Adrenal gland (tissue), 9 donors: ENCODE measurements at regions not wholly inside any gene's neighbourhood (a gene's known extent, or its start where the extent isn't known, plus 50 kb on each side); places are given as distances from the start of the nearest gene placed in this dataset.

ENCODE experiments used
- DNase-seq, 7 donors: peaks; one replicate each; pipeline ENCODE4 v3.0.0-alpha.2; 2019 to 2020
- H3K27ac ChIP-seq, 5 donors: fragments of 200-600 bp; sonication (generic) in 4 of 5; 1 replicate in 3 of 5; 2 replicates in 2 of 5; pipeline versions ENCODE4 v1.5.1 to v1.8.0; 2016 to 2020; ENCODE audit warnings: mild to moderate bottlenecking in 1 of 5
- H3K27me3 ChIP-seq: fragments of 200-600 bp; 2 replicates; pipeline ENCODE4 v1.8.0; 2021
- H3K36me3 ChIP-seq, 2 donors: fragments of 200-600 bp; replicated peaks in 1 of 2; 1 replicate in 1 of 2; 2 replicates in 1 of 2; pipeline versions ENCODE4 v1.5.1 to v1.8.0; 2018 to 2022
- H3K4me1 ChIP-seq, 2 donors: fragments of 200-600 bp; replicated peaks in 1 of 2; 1 replicate in 1 of 2; 2 replicates in 1 of 2; pipeline versions ENCODE4 v1.5.1 to v1.8.0; 2018 to 2021
- H3K4me3 ChIP-seq, 4 donors: fragments of 200-600 bp; sonication (generic) in 3 of 4; one replicate each; pipeline ENCODE4 v1.5.1; 2016 to 2018
- H3K9me3 ChIP-seq, 3 donors: fragments of 200-600 bp; sonication (generic) in 1 of 3; replicated peaks in 1 of 3; 1 replicate in 2 of 3; 2 replicates in 1 of 3; pipeline versions ENCODE4 v1.5.1 to v1.8.0; 2016 to 2021
- CTCF ChIP-seq, 6 experiments: fragments of 450-650 bp in 4 of 6; fragments of 200-600 bp in 2 of 6; sonication (generic) in 1 of 6; IDR thresholded peaks; 1 replicate in 5 of 6; 2 replicates in 1 of 6; pipeline versions ENCODE4 v1.5.1 to v1.8.0; 2016 to 2021; ENCODE audit warnings: antibody characterized with exemption in 6 of 6, mild to moderate bottlenecking in 2 of 6, moderate library complexity in 1 of 6
- POLR2A ChIP-seq, 2 donors: fragments of 450-650 bp; IDR thresholded peaks; one replicate each; pipeline ENCODE4 v1.6.1; 2017; ENCODE audit warnings: antibody characterized with exemption in 2 of 2, mild to moderate bottlenecking in 2 of 2, moderate library complexity in 1 of 2
- WGBS, 4 donors: extraction: QIAGEN DNeasy Blood & Tissue Kit in 2 of 4; methylation state at CpG; one replicate each; pipeline versions ENCODE4 v1.1.5 to v1.1.7; 2013 to 2017; 5-methylcytosine and 5-hydroxymethylcytosine counted together
- intact Hi-C, 2 donors: fragments of 100-400 bp; cut with DNase I; formaldehyde crosslinking; loops; one replicate each; pipeline versions ENCODE4 v1.14.1 to v1.15.0; 2022 to 2023
- donor health status: healthy with polysubstance abuse.
- donor health status: Bipolar disorder and iron deficiency.
- donor health status: DM: yes; HTN: yes; CAD: no.
- donor health status: DM: no; HTN: no; CAD: no.
- donor health status: DM: no; HTN: no; CAD: no.

GRCh38 chr9:116015855-116016254 lies 137.7 kb upstream of the PAPPA start:
- intact Hi-C loops, result no loop called here
- H3K36me3 ChIP-seq, result no peaks in the 10 kb centered on the region
- no peak for DNase-seq

GRCh38 chr9:116020146-116020545 lies 133.4 kb upstream of the PAPPA start:
- WGBS, 4 donors, result 46 to 73% (median 62%) methylated on average over 1 of the region's 1 CpG
- no peak for DNase-seq
- no peaks in the 10 kb centered on the region for H3K36me3 ChIP-seq

More at GRCh38 chr9:116015855-116016254, 137.7 kb upstream of the PAPPA start:
- H3K27me3 ChIP-seq, result no peaks in the 10 kb centered on the region
- H3K9me3 ChIP-seq, result no peaks in the 10 kb centered on the region
- H3K4me1 ChIP-seq, result no peaks in the 10 kb centered on the region
- TF ChIP-seq POLR2A (IDR thresholded peaks at IDR 0.05) (no peak), CTCF (IDR thresholded peaks at IDR 0.05) (no peak)
- H3K27ac ChIP-seq, result no peak overlapping the region
- no peak overlapping the region for H3K4me3 ChIP-seq

GRCh38 chr9:116020801-116021200 lies 132.8 kb upstream of the PAPPA start:
- H3K9me3 ChIP-seq, result no peaks in the 10 kb centered on the region
- H3K4me1 ChIP-seq, result no peaks in the 10 kb centered on the region
- TF ChIP-seq CTCF (IDR thresholded peaks at IDR 0.05), result no peak
- TF ChIP-seq POLR2A (IDR thresholded peaks at IDR 0.05), result no peak
- intact Hi-C loops, result no loop called here
- H3K36me3 ChIP-seq, result no peaks in the 10 kb centered on the region
- no peak overlapping the region for H3K27ac ChIP-seq
- H3K4me3 ChIP-seq, result no peak overlapping the region
- H3K27me3 ChIP-seq, result no peaks in the 10 kb centered on the region
- no peak for DNase-seq

More at GRCh38 chr9:116020146-116020545, 133.4 kb upstream of the PAPPA start:
- no peak overlapping the region for H3K27ac ChIP-seq
- no peak overlapping the region for H3K4me3 ChIP-seq
- TF ChIP-seq POLR2A (IDR thresholded peaks at IDR 0.05) (no peak), CTCF (IDR thresholded peaks at IDR 0.05) (no peak)
- H3K9me3 ChIP-seq, result no peaks in the 10 kb centered on the region
- no peaks in the 10 kb centered on the region for H3K27me3 ChIP-seq
- intact Hi-C loops, result no loop called here
- no peaks in the 10 kb centered on the region for H3K4me1 ChIP-seq

GRCh38 chr9:116027096-116027495 lies 126.5 kb upstream of the PAPPA start:
- intact Hi-C loops, result no loop called here
- WGBS, 4 donors, result 59 to 68% (median 65%) methylated on average over 1 of the region's 1 CpG
- H3K9me3 ChIP-seq, result no peaks in the 10 kb centered on the region
- H3K27me3 ChIP-seq, result no peaks in the 10 kb centered on the region
- no peak for TF ChIP-seq CTCF (IDR thresholded peaks at IDR 0.05)
- no peak for TF ChIP-seq POLR2A (IDR thresholded peaks at IDR 0.05)
- no peak for DNase-seq
- H3K4me3 ChIP-seq, result no peak overlapping the region
- no peaks in the 10 kb centered on the region for H3K4me1 ChIP-seq
- H3K27ac ChIP-seq, result no peak overlapping the region
- H3K36me3 ChIP-seq, result no peaks in the 10 kb centered on the region
